Stimulated activated CD4-positive, alpha-beta T cell treated with anti-CD3 and anti-CD28 coated beads, Interleukin-12 subunit alpha, Interleukin-12 subunit beta, amount 100 ng/mL, for 48 hours (primary cell): ENCODE measurements at regions not wholly inside any gene's neighbourhood (a gene's known extent, or its start where the extent isn't known, plus 50 kb on each side); places are given as distances from the start of the nearest gene placed in this dataset.
"Not testable (repeated sequence)": the region's sequence is repeated elsewhere in the genome, so short reads cannot be mapped to it uniquely, and the experiment has no call there.

Experiments
- DNase-seq, 3 donors: peaks; one replicate each; pipeline ENCODE4 v3.0.0-alpha.2; 2020; ENCODE audit warnings: low read depth in 2 of 3, low spot score in 1 of 3

GRCh38 chr14:61168141-61168540 is 113.0 kb downstream of the TMEM30B start:
- DNase-seq, result no peak

GRCh38 chr14:61167642-61168041 is 113.5 kb downstream of the TMEM30B start:
- no peak for DNase-seq

- DNase-seq, result no peak
These were observed 120.3 kb downstream of the TMEM30B start for GRCh38 chr14:61160798-61161197.

GRCh38 chr14:61154641-61155040 is 126.5 kb downstream of the TMEM30B start:
- DNase-seq, result no peak

GRCh38 chr14:61153914-61154545 is 127.1 kb downstream of the TMEM30B start:
- no peak for DNase-seq

GRCh38 chr14:61153431-61153830 is 127.7 kb downstream of the TMEM30B start:
- no peak for DNase-seq

GRCh38 chr14:61152851-61153364 is 128.2 kb downstream of the TMEM30B start:
- no peak for DNase-seq

- no peak for DNase-seq
These were observed 129.9 kb downstream of the TMEM30B start for GRCh38 chr14:61151251-61151650.

GRCh38 chr14:61150851-61151250 is 130.3 kb downstream of the TMEM30B start:
- DNase-seq, result no peak

- DNase-seq, result no peak
These were observed 131.2 kb downstream of the TMEM30B start for GRCh38 chr14:61149896-61150295.

GRCh38 chr14:61148742-61149350 is 132.3 kb downstream of the TMEM30B start:
- no peak for DNase-seq

GRCh38 chr14:61147831-61148549 is 133.1 kb downstream of the TMEM30B start:
- no peak for DNase-seq

GRCh38 chr14:61147381-61147821 is 133.7 kb downstream of the TMEM30B start:
- no peak for DNase-seq

GRCh38 chr14:61146899-61147298 is 134.2 kb downstream of the TMEM30B start:
- no peak for DNase-seq

GRCh38 chr14:61145903-61146481 is 135.1 kb downstream of the TMEM30B start:
- DNase-seq, result no peak

- no peak for DNase-seq
These were observed 135.9 kb downstream of the TMEM30B start for GRCh38 chr14:61145034-61145902.

- not testable (repeated sequence) for DNase-seq
These were observed 136.8 kb downstream of the TMEM30B start for GRCh38 chr14:61144117-61145033.

GRCh38 chr14:61140872-61141271 is 140.3 kb downstream of the TMEM30B start:
- no peak for DNase-seq

- no peak for DNase-seq
These were observed 140.9 kb downstream of the TMEM30B start for GRCh38 chr14:61140271-61140670.
